ENCODE measurements at regions not wholly inside any gene's neighbourhood (a gene's known extent, or its start where the extent isn't known, plus 50 kb on each side); places are given as distances from the start of the nearest gene placed in this dataset.

- TF ChIP-seq POLR2AphosphoS5 (IDR thresholded peaks at IDR 0.05) (no peak), POLR2A (IDR thresholded peaks at IDR 0.05) (no peak)
- TF ChIP-seq, protein P1, sequence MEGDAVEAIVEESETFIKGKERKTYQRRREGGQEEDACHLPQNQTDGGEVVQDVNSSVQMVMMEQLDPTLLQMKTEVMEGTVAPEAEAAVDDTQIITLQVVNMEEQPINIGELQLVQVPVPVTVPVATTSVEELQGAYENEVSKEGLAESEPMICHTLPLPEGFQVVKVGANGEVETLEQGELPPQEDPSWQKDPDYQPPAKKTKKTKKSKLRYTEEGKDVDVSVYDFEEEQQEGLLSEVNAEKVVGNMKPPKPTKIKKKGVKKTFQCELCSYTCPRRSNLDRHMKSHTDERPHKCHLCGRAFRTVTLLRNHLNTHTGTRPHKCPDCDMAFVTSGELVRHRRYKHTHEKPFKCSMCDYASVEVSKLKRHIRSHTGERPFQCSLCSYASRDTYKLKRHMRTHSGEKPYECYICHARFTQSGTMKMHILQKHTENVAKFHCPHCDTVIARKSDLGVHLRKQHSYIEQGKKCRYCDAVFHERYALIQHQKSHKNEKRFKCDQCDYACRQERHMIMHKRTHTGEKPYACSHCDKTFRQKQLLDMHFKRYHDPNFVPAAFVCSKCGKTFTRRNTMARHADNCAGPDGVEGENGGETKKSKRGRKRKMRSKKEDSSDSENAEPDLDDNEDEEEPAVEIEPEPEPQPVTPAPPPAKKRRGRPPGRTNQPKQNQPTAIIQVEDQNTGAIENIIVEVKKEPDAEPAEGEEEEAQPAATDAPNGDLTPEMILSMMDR (IDR thresholded peaks at IDR 0.05 in 8 of 11, conservative IDR thresholded peaks at IDR 0.05 in 3 of 11): no peak
Observed at GRCh38 chr11:96538104-96538503, 148.3 kb downstream of the JRKL start.
